NCI-H446 treated with DMSO at 0.1 percent for 48 hours (cell line): ENCODE measurements at regions not wholly inside any gene's neighbourhood (a gene's known extent, or its start where the extent isn't known, plus 50 kb on each side); places are given as distances from the start of the nearest gene placed in this dataset.
"Not testable (repeated sequence)": the region's sequence is repeated elsewhere in the genome, so short reads cannot be mapped to it uniquely, and the experiment has no call there.

Source experiments
- DNase-seq: peaks from one replicate; lab custom pipeline; 2025; lab: John Stamatoyannopoulos, UW

DNA sequence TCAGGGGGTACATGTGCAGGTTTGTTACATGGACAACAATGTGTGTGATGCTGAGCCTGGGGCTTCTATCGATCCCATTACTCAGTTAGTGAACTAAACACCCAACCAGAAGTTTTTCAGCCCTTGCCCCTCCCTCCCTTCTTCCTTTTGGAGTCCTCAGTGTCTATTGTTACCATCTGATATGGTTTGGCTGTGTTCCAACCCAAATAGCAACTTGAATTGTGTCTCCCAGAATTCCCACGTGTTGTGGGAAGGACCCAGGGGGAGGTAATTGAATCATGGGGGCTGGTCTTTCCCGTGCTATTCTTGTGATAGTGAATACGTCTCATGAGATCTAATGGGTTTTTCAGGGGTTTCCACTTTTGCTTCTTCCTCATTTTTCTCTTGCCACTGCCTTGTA is 186.3 kb downstream of the AEBP2 start:
- not testable (repeated sequence) for DNase-seq

DNA sequence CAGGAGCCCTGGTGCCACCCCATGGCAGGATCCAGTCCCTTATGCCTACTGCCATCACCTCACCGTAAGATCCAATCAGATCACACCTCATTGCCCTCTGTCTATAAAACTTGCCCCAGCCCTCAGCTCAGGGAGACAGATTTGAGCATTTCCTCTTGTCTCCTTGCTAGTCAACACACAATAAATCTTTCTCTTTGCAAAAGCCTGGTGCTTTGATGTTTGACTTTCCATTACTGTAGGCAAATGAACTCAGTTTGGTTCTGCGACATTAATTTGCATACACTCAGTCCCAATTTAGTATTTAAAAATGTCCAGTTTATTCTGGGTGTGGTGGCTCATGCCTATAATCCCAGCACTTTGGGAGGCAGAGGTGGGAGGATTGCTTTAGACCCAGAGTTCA is 188.4 kb downstream of the AEBP2 start:
- DNase-seq = no peak

DNA sequence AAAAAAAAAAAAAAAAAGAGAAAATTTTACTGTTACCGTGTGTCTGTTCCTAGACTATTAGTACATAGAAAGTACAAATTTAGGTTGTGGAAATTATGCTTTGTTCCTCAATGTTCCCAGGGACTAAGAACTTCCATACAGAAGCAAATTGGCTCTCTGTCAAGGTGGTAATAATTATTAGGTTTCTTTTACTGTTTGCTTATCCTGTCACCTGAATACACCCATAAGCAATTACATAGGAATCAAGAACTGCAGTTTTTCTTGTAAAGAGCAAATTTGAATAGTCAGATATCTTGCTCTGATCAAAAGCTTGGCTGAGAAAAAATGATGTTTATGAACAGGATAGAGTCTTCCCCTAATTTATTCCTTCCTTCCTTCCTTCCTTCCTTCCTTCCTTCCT is 191.2 kb downstream of the AEBP2 start:
- DNase-seq = no peak

DNA sequence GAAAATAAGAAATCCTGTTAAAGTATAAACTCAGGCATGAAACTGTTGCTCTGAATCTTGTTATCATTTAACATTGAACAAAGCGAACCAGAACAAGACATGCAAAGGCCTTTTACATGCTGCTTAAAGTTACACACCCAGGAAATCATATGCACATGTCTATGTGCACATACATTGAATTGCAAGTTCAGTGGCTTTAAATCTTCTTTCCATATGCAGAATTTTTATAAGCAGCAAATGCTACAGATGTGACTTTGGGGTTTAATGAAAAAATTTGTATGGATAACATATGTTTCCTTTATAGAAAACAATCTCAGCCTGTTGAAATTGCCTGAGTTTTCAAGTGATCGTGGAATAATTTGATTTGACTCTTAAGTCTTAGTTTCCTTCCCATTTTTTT is 193.9 kb downstream of the AEBP2 start:
- no peak for DNase-seq

DNA sequence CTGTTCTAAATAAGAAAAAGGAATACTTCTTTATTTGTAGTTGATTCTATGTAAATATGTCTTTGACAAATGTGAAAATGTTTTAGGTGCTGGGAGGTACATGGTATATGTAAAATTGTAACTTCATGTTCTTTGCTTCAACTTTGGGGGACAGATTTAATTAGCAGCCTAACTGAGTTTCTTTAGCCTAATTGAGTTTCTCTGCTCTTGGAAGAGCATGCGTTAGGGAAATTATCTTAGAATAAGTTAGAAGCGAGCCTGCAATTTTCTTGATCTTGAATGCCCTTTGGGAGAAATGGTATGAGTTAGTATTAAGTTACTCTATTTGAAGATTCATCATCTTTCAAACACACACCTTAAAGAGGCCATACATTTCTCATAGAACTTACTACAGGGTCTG is 194.3 kb downstream of the AEBP2 start:
- DNase-seq = no peak

DNA sequence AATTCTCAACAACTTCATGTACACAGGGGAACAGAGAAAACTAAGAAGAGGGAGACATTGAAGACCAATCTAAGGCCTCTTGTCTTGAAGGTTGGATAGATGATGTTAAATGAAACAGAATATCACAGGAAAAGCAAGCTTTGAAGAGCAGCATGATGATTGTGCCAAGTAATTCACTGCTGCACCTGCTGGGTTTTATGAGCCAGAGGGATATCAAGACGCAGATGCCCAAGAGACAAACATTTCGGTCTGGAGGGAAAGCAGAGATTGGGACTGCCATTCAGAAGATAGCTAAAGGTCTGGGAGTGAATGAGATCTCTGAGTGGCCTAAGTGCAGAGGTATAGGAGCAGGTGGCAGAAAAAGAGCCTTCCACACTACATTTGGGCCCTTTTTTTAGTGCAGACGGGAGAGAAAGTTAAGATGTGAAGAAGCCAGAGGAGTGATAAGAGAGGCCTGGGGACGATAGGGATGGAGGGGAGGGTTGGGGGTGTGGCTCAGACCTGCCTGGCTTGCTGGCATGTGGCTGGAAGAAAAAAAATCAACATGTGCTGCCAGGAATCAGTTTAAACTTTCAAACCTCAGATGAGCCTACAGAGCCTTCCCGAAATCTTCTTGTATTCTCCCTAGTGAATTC is 200.6 kb downstream of the AEBP2 start:
- DNase-seq = no peak

DNA sequence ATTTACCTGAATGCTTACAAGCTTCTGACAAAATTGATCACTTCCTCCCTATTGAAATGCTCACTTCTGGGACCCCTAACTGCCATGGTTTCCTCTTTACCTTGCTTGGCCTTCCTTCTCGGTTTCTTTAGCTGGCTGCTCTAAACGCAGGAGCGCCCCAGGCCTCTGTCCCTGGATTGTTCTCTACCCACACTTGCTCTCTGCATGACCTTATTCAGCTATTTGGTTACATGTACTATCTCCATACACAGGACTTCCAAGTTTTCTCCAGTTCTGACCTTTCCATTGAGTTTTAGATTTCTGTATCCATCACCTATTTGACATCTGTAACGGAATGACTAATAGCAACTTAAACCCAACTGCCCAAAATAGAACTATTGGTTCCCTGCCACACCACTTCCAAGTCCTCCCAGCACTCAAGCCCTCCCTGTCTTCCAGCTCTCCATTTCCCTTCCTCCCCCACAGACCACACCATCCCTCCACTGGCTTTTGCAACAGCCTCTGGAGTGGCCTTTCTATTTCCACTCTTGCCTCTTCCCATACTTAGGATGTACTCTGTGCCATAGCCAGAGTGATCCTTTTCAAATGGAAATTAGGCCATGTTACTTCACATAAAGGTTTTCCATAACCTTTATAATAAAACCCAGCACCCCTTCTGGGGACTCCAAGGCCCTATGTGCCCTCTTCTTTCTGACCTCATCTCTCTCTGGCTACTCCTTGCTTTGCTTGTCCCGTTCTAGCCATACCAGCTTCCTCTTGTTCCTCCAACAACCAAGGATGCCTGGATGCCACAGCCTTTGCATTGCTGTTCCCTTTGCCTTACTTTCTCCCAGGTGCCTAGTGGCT is 202.2 kb downstream of the AEBP2 start:
- no peak for DNase-seq

DNA sequence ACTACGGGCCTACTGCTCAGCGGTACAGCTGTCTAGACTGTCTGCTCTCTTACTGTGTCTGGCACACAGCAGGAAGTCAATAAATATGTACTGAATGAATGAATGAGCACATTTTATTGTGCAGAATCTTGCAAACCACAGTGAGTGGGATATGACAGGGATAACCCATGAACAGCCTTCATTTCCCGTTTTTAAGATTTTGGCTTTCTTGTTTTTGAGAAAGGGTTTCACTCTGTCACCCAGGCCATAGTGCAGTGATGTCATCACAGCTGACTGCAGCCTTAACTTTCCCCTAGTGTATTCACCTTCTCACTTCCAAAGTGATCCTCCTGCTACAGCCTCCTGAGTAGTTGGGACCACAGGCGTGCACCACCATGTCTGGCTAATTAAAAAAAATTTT is 203.1 kb downstream of the AEBP2 start:
- DNase-seq = no peak

DNA sequence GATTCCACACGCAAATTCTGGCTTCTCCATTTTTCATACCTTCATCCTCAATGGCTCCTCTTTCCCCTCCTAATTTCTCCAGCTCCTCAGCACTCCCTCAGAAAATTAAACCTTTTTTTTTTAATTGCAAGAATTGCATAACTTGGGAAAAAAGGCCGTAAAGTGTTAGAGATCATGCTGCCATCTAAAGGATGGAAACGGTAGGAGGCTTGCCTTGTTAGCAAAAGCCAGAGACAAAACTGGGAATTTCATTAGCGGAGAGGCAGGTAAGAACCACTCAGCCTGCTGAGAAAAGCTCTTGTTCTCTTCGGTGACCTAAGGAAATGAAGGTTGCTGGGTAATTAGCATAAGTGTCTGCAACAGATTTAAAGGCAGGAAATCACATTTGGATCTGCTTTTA is 204.3 kb downstream of the AEBP2 start:
- peak; percentile 24 for DNase-seq

DNA sequence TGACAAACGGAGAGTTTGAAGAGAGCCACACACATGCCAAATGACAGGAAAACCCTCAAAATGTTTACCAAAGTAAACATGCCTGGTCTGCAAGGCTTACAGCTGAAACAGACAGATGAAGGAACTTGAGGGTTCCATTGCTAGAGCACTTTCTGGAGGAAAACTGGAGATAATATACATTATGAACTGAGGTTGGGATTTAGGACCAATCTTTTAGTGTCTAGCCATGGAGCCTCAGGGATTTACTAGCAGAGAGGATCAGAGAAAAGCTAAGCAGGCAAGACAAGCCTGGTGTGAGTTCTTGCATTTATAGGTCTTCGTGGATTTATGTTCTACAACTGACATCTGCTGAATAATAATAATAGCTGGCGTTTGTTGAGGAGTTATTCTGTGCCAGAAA is 205.3 kb downstream of the AEBP2 start:
- DNase-seq = no peak

DNA sequence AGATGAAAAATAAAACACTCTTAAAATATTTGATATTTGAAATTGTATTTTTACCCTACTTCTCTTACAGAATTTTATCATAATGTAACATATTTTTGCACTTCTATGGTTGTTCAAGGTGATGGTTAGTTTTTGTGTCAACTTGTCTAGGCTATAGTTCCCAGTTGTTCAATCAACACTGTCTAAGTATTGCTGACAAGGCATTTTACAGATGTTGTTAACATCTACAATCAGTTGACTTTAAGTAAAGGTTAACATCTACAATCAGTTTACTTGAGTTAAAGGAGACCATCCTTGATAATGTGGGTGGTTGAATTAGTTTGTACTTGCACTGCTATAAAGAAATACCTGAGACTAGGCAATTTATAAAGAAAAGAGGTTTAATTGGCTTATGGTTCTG is 206.5 kb downstream of the AEBP2 start:
- DNase-seq = no peak

DNA sequence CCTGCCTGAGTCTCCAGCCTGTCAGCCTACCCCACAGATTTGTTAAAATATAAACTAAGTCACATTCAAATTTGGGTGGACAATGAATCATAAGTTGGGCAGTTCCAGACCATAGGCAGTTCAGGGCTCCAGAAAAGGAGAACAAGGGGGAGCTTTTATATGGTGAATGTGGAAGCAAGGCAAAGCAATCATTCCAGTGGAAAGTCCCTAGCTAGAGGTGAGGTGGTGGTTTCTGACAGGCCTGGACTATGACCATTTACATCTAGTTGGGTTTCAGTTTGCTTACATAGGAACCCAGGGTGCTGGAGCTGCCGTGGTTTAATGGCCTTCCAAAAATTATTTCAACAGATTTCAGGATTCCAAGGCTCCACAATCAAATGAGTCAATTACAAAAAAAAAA is 207.3 kb downstream of the AEBP2 start:
- DNase-seq = no peak

DNA sequence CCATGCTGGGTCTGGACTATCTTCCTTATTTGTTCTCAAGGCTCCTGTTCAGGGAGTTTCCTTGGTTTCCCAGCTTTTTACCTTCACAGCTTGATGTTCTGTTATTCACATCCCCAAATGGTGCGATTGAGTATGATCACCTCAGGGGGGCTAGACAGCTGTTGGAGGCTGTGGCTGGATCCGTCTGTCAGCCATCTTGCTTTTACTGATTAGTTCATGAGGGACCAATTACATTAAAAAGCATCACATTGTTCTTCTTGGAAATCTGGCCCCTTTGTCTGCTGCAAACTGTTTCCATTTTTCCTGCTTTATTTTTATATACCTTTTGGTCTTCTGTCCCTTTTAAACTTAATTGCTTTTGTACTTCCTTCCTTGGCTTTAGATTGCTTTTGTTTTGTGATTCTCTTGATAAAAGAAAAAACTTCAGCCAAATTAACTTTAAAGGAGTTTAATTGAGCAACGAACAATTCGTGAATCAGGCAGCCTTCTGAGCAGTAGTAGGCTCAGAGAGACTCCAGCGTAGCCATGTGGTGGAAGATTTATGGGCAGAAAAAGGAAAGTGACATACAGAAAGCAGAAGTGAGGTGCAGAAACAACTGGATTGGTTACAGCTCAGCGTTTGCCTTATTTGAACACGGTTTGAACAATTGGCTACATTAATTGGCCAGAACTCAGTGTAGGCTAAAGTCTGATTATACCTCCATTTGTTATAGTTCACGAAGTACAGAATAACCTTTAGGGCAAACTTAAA is 208.7 kb downstream of the AEBP2 start:
- no peak for DNase-seq

DNA sequence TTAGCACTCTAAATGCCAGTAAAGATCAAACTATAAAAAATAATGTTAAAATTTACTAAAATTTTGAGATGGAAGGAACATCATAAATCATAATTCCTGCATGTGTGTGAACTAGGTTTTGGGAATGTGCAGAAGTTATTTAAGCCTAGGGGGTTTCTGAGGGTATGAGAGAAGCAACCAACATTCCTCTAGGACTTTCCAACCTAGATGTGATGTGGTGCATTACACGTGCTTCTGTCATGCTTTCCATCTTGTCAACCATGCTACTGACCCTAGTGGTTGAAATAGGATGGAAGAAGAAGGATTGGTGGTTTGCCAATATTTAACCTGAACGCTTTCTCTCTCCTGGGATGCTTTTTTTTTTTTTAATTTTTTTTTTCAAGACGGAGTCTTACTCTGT is 209.3 kb downstream of the AEBP2 start:
- no peak for DNase-seq

DNA sequence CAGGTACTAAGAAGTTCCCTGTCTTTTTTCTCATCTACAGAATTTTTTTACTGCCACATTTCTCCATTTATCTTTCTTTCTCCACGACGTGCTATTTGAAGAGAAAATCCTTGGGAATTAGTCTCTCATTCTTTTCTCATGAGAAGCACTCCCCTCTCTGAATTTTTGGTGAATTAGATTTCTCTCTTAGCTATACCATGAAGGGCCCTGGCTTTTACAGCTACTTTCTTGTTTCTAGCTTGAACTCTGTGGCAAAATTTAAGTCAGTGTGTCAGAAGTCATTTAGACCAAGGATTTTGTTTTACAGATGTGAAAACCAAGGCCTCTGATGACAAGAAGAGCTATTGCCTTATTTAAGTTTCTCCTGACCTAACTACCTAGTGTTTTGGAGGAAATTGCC is 213.1 kb downstream of the AEBP2 start:
- no peak for DNase-seq

DNA sequence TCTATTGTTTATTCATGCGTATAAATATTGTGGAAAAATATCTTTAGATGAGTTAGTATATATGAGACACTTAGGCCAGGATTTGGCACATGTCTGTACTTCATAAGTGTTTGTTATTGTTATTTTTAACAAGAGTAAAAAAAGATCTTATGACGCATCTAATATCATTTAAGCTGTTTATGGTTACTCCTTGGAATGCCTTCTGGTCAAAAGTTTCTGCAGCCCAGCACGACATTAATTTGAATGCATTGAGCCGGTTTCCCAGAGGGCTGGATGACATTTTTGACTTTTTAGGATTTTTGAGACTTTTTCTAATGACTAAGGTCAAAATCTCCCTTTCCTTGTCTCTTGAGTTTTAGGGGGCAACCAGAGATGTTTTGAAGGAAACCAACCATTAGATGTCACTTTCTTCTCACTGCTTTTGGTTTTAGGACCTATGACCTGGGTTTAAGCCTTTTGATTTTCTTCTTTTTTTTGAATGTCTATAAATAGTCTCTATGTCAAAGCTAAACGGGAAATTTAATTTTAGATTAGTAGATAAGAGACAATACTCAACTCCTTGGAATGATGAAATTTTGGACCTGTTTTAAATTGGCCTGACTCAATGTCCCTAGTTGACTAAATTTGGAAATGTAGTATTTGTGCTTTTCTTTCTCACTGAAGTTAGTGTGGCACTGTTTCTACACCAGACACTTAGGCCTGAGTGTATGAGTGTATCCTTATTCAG is 215.5 kb downstream of the AEBP2 start:
- no peak for DNase-seq

DNA sequence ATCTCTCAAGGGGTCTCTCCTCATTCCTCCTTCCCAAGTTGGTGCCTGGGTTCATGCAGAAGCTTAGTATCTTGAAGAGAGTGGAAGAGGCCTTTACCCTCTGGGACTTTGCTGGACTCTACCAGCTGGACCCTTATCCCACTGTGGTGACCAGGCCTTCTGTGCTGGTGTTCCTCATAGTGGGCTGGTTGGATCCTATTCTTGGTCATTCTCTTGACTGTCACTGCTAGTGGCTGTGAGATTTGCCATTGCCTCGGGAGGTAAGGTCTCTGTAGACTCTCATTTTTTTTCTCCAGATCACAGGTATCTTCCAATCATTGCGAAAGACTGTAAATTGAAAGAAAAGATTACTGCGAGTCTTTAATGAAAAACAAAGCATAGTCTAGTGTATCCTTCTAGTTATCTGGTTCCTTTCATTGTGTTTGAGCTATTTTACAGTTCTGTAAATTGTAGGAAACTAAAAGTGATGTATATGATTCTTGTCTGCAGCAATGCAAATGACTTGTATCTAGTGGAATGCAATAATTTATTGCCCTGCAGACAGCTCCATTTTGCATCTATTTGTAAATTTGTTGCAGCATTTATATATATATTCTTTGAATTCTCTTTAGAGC is 217.9 kb downstream of the AEBP2 start:
- no peak for DNase-seq

DNA sequence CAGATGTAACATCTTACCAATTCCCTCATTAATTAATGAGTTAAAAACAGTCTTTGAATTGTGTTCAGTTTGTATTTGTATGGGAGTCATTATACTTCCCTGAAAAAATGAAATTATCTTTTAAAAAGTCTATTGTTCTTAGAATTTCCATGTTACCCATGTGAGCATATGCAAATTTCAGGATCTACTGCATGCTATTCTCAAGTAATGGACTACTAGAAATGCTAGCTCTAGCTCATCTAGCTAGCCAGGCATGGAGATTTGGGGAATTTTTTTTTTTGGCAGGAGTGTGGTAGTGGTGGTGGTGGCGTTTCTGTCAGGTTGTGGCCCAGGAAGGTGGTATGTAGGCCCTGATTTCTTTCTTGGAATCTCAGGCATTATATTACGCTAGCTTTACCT is 218.4 kb downstream of the AEBP2 start:
- no peak for DNase-seq

DNA sequence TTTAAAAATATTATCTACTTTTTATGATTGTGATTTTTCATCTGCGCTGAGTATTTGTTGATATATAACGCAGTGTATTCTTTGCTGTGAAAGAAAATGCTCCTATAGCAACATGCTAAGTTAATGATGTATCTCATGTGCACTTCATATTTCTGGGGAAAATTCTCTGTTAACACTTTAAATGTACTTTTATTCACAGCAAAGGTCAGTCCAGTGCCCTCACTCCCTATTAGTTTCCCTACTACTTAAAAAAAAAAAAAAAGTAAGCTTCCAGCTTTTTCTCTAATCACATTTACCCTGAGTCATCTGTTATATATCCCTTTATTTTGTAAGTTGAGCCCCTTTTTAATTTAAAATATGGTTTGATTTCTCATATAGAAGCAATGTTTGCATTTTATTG is 219.8 kb downstream of the AEBP2 start:
- DNase-seq = no peak

DNA sequence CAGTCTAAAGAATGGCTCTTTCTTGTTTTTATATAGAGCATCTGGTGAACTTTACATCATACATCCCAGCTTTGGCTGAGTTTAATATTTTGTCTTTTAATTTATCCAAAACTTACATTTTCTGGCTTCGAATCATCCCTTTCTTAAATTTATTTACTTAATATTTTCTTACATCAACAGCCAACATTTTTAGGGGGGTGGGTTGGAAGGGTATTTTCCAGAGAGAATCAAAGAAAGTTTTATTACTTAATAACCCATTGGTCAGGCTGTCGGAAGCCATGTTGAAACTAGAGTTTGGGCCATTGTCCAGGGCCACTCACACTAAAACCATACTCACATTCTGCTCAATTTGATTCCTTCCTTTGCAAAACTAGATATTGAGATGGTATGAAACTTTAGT is 220.2 kb downstream of the AEBP2 start:
- DNase-seq = no peak

DNA sequence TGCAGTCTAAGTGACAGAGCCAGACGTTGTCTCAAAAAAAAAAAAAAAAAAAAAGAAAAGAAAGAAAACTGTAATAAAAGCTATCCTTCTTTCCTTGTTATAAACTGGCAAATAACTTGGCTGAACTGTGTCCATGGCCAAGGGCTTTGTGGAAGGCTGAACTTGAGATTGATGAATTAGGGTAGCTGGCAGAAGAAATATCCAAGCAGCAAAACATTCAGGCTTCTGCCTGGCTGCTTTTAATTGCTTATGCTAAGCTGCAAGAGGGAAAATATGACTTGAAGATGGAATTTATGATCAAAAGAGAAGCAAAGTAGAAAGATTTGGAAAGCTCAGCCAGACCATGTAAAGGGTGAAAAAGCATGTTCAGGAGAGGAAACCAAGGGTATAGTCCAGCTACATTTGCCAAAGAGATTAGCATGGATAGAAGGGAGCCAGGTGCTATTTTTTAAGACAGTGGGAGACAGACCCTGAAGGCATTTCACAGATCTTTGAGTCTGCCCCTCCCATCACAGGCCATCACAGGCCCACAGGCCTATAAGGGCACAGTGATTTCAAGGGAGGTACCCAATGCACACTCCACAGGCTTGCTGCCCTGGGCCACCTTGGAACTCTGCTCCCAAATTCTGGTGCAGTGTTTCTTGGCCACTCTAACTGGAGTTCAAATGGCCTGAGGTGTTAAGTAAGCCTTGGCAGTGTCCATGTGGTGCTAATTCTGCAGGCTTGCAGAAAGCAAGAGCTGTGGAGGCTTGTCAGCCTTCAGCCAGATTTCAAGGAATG is 226.0 kb downstream of the AEBP2 start:
- peak; percentile 11 for DNase-seq
